ENCODE measurements at regions not wholly inside any gene's neighbourhood (a gene's known extent, or its start where the extent isn't known, plus 50 kb on each side); places are given as distances from the start of the nearest gene placed in this dataset.

DNA sequence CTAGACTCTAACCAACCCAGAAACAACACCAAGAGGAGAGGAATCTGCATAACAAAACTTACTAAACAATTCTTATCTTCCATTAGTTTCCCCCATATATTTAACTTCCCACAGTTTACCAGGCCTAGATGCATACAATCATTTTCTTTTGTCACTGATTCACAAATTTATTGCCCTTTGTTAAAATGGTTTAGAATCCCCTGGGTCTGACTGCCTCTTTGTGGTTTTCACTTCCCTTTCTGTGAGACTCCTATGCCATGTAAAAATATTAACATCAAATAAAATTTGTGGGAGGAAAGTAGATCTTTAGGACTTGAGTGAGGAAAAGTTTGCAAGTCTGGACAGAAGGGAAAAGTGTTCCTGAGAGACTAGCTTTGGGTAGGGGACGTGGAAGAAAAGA is 393.8 kb upstream of the CNKSR2 start:
- TF ChIP-seq, protein P1, sequence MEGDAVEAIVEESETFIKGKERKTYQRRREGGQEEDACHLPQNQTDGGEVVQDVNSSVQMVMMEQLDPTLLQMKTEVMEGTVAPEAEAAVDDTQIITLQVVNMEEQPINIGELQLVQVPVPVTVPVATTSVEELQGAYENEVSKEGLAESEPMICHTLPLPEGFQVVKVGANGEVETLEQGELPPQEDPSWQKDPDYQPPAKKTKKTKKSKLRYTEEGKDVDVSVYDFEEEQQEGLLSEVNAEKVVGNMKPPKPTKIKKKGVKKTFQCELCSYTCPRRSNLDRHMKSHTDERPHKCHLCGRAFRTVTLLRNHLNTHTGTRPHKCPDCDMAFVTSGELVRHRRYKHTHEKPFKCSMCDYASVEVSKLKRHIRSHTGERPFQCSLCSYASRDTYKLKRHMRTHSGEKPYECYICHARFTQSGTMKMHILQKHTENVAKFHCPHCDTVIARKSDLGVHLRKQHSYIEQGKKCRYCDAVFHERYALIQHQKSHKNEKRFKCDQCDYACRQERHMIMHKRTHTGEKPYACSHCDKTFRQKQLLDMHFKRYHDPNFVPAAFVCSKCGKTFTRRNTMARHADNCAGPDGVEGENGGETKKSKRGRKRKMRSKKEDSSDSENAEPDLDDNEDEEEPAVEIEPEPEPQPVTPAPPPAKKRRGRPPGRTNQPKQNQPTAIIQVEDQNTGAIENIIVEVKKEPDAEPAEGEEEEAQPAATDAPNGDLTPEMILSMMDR (conservative IDR thresholded peaks at IDR 0.05) = no peak

DNA sequence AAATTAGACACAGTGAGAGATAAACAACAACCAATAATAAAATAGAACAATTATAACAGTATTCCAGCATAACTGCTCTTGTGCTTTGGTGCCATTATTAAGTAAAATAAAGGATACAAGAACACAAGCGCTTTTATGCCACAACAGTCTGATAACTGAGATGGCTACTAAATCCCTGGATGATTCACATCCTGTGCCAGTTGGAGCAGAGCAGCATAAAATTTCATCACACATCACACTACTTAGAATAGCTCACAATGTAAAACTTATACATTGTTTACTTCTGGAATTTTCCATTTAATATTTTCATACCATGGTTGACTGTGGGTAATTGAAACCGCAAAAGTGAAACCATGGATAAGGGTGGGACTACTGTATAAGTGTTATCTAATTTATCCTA is 399.9 kb upstream of the CNKSR2 start:
- no peak overlapping the region for H3K27ac ChIP-seq
- TF ChIP-seq, protein P1 (conservative IDR thresholded peaks at IDR 0.05) = no peak

More for the DNA sequence above, 393.8 kb upstream of the CNKSR2 start:
- no peak overlapping the region for H3K27ac ChIP-seq

DNA sequence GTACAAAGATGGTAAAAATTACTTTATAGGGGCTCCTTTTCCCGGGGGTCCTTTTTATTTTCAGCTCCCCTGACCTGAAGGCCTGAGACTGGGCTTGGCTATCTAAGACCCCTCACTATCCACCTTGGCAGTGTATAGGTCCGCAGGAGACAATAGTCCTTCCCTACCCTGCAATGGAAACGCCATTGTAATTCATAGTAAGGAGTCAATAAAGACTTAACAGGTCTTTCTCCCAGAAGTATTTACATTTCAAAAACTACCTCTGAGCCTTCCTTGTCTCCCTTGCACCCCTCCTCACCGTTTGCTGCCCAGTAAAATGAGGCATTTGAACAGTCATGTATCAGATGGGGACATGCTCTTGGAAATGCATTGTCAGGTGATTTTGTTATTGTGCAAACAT is 401.2 kb upstream of the CNKSR2 start:
- TF ChIP-seq, protein P1 (conservative IDR thresholded peaks at IDR 0.05) = no peak
- no peak overlapping the region for H3K27ac ChIP-seq

DNA sequence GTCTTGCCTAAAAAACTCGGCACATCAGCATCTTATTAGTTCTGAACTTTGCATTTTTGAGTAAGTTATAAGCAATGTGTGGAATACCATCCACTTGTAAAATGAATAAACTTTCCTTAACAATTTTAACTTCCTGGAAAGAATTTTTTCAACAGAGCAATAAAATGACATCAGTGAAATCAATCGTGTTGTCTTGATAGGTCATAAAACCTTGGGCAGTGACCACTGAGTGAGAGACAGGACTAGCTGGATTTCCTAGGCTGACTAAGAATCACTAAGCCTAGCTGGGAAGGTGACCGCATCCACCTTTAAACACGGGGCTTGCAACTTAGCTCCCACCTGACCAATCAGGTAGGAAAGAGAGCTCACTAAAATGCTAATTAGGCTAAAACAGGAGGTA is 403.0 kb upstream of the CNKSR2 start:
- TF ChIP-seq, protein P1 (conservative IDR thresholded peaks at IDR 0.05) = no peak
- no peak overlapping the region for H3K27ac ChIP-seq

DNA sequence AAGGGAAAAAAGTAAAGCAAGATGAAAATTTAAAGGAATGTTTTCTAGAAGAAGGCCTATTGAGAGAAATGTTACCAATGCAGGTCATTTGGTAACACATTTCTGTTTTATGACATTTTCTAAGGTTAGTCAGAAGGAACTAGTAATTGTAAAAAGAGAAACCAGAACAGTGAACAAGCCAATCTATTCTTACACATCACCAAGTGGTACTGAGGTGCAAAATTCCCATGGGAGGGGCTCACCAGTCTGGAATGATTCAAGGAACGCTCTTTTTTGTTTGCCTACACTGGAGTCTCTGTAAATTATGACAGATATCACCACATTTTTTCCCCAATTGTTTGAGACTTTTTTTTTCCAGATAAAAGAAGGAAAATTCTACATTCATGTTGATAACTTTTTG is 404.7 kb upstream of the CNKSR2 start:
- TF ChIP-seq, protein P1 (conservative IDR thresholded peaks at IDR 0.05) = no peak
- H3K27ac ChIP-seq = no peak overlapping the region

DNA sequence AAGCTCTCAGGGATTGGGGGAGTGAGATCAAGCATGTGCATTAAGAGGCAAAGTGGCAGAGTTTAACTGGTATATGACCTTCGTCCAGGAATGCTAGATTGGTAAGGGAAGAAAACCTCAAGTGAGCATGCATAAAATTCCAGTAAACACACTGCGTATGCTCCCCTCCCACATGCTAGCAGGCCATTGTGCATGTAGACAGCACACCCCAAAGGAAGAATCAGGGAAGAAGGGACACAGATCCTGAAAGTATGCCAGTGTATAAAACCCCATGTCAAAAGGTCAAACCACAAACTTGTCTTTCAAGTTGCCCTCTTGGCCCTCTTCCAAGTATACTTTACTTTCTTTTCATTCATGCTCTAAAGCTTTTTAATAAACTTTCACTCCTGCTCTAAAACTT is 405.2 kb upstream of the CNKSR2 start:
- TF ChIP-seq, protein P1 (conservative IDR thresholded peaks at IDR 0.05) = no peak
- H3K27ac ChIP-seq = no peak overlapping the region

DNA sequence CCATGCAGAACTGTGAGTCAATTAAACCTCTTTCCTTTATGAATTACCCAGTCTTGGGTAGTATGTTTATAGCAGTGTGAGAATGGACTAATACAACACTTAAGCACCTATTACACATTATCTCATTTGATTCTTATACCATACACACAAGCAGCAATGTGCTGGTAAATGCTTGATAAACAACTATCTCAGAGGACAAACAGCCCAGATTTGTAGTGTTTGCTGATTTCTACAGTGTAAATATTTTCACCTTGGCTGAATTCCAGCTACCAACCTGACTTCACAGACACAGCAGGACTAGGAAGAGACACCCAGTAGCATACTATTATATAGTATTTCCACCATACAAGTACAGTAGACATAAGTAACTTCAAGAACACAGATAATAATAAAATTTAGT is 406.5 kb upstream of the CNKSR2 start:
- TF ChIP-seq, protein P1 (conservative IDR thresholded peaks at IDR 0.05) = no peak
- H3K27ac ChIP-seq = no peak overlapping the region

All from VCaP (cell line).